ENCODE measurements at regions not wholly inside any gene's neighbourhood (a gene's known extent, or its start where the extent isn't known, plus 50 kb on each side); places are given as distances from the start of the nearest gene placed in this dataset.

DNA sequence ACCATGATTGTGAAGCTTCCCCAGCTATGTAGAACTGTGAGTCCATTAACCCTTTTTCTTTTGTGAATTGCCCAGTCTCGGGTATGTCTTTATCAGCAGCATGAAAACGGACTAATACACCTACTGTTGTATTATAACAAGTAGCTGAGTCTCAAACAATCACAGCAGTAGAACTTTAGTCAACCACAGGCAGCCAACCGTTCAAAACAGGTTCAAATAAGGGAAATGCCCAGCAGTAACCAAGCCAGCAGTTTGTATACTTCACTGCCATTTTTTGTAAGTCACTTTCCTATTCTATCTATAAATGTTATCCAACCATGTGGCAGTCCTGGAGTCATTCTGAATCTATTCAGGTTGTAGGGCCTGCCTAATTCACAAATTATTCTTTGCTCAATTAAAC is 1560.6 kb upstream of the SLC39A10 start:
- H3K4me2 ChIP-seq (ENCODE audit: insufficient read depth, low read length) = no peak overlapping the region
- H3K9me3 ChIP-seq (replicated peaks; ENCODE audit: control insufficient read depth, insufficient read depth, low read length) = no peaks in the 10 kb centered on the region
- no peak for DNase-seq (ENCODE audit: low read depth, low spot score)
- no peak overlapping the region for H3K27ac ChIP-seq (ENCODE audit: insufficient read depth, low read depth, low read length)
- no peak for FAIRE-seq
- H4K20me1 ChIP-seq (replicated peaks; ENCODE audit: control insufficient read depth, extremely low read depth, insufficient read depth, low read length) = no peaks in the 10 kb centered on the region
- no peak for TF ChIP-seq FOS (IDR thresholded peaks at IDR 0.05; ENCODE audit: borderline replicate concordance, insufficient read depth, low read length)
- no peak for TF ChIP-seq POLR2AphosphoS5 (IDR thresholded peaks at IDR 0.05; ENCODE audit: insufficient read depth, low read depth, low read length)
- TF ChIP-seq EZH2 (IDR thresholded peaks at IDR 0.05; ENCODE audit: borderline replicate concordance, low read depth, low read length, severe bottlenecking) = no peak
- TF ChIP-seq POLR2A (IDR thresholded peaks at IDR 0.05; ENCODE audit: low read depth, low read length) = no peak
- no peak for TF ChIP-seq JUN (IDR thresholded peaks at IDR 0.05; ENCODE audit: borderline replicate concordance, insufficient read depth, insufficient read length, low read depth)
- no peak for TF ChIP-seq MYC (IDR thresholded peaks at IDR 0.05; ENCODE audit: low read depth, low read length)
- no peak for TF ChIP-seq GATA2 (IDR thresholded peaks at IDR 0.05; ENCODE audit: insufficient read depth, insufficient read length, low read depth, low read length)
- TF ChIP-seq, protein P1, sequence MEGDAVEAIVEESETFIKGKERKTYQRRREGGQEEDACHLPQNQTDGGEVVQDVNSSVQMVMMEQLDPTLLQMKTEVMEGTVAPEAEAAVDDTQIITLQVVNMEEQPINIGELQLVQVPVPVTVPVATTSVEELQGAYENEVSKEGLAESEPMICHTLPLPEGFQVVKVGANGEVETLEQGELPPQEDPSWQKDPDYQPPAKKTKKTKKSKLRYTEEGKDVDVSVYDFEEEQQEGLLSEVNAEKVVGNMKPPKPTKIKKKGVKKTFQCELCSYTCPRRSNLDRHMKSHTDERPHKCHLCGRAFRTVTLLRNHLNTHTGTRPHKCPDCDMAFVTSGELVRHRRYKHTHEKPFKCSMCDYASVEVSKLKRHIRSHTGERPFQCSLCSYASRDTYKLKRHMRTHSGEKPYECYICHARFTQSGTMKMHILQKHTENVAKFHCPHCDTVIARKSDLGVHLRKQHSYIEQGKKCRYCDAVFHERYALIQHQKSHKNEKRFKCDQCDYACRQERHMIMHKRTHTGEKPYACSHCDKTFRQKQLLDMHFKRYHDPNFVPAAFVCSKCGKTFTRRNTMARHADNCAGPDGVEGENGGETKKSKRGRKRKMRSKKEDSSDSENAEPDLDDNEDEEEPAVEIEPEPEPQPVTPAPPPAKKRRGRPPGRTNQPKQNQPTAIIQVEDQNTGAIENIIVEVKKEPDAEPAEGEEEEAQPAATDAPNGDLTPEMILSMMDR (IDR thresholded peaks at IDR 0.05; ENCODE audit: extremely low read depth in 1 of 2, insufficient read depth in 1 of 2, low read depth in 1 of 2, low read length in 2 of 2) = no peak
- TF ChIP-seq, protein P2, sequence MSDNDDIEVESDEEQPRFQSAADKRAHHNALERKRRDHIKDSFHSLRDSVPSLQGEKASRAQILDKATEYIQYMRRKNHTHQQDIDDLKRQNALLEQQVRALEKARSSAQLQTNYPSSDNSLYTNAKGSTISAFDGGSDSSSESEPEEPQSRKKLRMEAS (IDR thresholded peaks at IDR 0.05; ENCODE audit: insufficient read depth, insufficient read length) = no peak
- no TSS peak for BruUV-seq (replicated peaks)
- POLR2A ChIA-PET = no interaction called here
- CTCF ChIA-PET = no interaction called here
- H3K79me2 ChIP-seq (ENCODE audit: control insufficient read depth, insufficient read depth, low read length) = no peaks in the 10 kb centered on the region
- intact Hi-C loops (cut with micrococcal nuclease) (no loop called here), dilution Hi-C loops (cut with MboI; ENCODE audit: extremely low pct_ligation_motif_present, low sequenced_read_pairs) (no loop called here)
- H3K4me3 ChIP-seq (replicated peaks in 1 of 3; ENCODE audit: insufficient read depth in 1 of 3, low read depth in 1 of 3, low read length in 3 of 3) = no peak overlapping the region
- H3K9ac ChIP-seq (replicated peaks; ENCODE audit: extremely low read depth, insufficient read depth, low read length) = no peak overlapping the region
- no peak overlapping the region for H2AFZ ChIP-seq (ENCODE audit: low read depth, low read length)
- no peaks in the 10 kb centered on the region for H3K27me3 ChIP-seq (ENCODE audit: control insufficient read depth in 2 of 2, insufficient read depth in 2 of 2, low read length in 2 of 2)
- H3K9me1 ChIP-seq (replicated peaks; ENCODE audit: control insufficient read depth, extremely low read depth, insufficient read depth, low read length) = no peaks in the 10 kb centered on the region
- H3K36me3 ChIP-seq (ENCODE audit: control insufficient read depth in 2 of 2, extremely low read depth in 1 of 2, insufficient read depth in 2 of 2, low read length in 2 of 2) = no peaks in the 10 kb centered on the region
- H3K4me1 ChIP-seq (ENCODE audit: control insufficient read depth, extremely low read depth, insufficient read depth, low read length) = no peaks in the 10 kb centered on the region

All from endothelial cell of umbilical vein (primary cell).